ENCODE measurements at regions not wholly inside any gene's neighbourhood (a gene's known extent, or its start where the extent isn't known, plus 50 kb on each side); places are given as distances from the start of the nearest gene placed in this dataset.
"Not testable (repeated sequence)": the region's sequence is repeated elsewhere in the genome, so short reads cannot be mapped to it uniquely, and the experiment has no call there.

DNA sequence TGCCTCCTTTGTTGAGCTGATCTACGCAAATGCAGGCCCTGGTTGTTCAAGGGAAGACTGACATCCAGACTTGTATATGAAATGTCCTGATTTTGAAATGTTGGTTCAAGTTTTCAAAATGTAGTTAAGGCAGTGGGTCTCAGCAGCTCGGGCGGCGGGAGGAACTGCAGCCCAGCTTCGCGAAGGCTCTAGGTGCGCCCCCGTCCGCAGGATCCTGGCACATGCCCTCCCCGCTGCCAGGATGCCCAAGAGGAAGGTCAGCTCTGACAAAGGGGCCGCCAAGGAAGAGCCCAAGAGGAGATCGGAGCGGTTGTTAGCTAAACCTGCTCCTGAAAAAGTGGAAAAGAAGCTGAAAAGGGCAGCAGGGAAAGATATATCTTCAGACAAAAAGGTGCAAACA, 1310.1 kb downstream of the ADGRL3 start:
- no peak for FAIRE-seq
- TF ChIP-seq TAF1 (IDR thresholded peaks at IDR 0.05; ENCODE audit: low read depth, low read length) (no peak), SPI1 (IDR thresholded peaks at IDR 0.05; ENCODE audit: low read depth, low read length) (no peak)
- DNase-seq (ENCODE audit: insufficient read length, low spot score) = no peak

DNA sequence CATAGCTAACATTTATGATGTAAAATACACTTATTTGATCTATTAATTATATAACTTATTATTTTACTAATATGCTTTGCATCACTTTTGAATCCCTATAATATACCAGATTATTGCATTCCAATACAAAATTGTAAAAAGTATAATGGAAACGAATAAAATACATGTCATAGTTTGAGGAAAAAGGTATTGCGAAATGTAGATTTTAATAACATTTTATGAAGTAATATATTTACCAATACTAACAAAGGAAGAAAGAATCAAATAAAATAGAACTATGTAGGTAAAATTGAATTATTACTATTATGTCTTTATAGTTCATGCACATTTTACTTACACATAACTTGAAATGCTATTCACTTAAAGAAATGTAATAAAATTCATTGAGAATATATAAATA, 1300.2 kb downstream of the ADGRL3 start:
- FAIRE-seq = no peak
- TF ChIP-seq SPI1 (IDR thresholded peaks at IDR 0.05; ENCODE audit: low read depth, low read length) (no peak), POU2F2 (IDR thresholded peaks at IDR 0.05; ENCODE audit: low read depth, low read length) (no peak), POLR2AphosphoS5 (IDR thresholded peaks at IDR 0.05; ENCODE audit: low read depth, low read length) (no peak), POLR2A (IDR thresholded peaks at IDR 0.05; ENCODE audit: low read depth, low read length) (no peak), TAF1 (IDR thresholded peaks at IDR 0.05; ENCODE audit: low read depth, low read length) (no peak), PAX5 (IDR thresholded peaks at IDR 0.05; ENCODE audit: insufficient read depth, low read length, severe bottlenecking) (no peak)
- no peak for DNase-seq (ENCODE audit: insufficient read length, low spot score)

DNA sequence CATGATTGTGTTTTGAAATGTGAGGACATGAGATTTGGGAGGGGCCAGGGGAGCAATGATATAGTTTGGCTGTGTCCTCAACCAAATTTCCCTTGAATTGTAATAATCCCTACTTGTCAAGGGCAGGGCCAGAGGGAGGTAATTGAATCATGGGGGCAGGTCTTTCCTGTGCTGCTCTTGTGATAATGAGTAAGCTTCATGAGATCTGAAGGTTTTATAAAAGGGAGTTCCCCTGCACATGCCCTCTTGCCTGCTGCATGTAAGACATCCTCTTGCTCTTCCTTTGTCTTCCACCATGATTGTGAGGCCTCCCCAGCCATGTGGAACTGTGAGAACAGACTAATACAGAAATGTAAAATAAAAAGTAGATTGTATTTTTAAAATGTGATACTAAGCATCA, 1294.9 kb downstream of the ADGRL3 start:
- TF ChIP-seq SPI1 (IDR thresholded peaks at IDR 0.05; ENCODE audit: low read depth, low read length) (no peak), TAF1 (IDR thresholded peaks at IDR 0.05; ENCODE audit: low read depth, low read length) (no peak), POLR2AphosphoS5 (IDR thresholded peaks at IDR 0.05; ENCODE audit: low read depth, low read length) (no peak), POU2F2 (IDR thresholded peaks at IDR 0.05; ENCODE audit: low read depth, low read length) (no peak), POLR2A (IDR thresholded peaks at IDR 0.05; ENCODE audit: low read depth, low read length) (no peak), PAX5 (IDR thresholded peaks at IDR 0.05; ENCODE audit: insufficient read depth, low read length, severe bottlenecking) (no peak)
- FAIRE-seq (no peak), DNase-seq (ENCODE audit: insufficient read length, low spot score) (no peak)

DNA sequence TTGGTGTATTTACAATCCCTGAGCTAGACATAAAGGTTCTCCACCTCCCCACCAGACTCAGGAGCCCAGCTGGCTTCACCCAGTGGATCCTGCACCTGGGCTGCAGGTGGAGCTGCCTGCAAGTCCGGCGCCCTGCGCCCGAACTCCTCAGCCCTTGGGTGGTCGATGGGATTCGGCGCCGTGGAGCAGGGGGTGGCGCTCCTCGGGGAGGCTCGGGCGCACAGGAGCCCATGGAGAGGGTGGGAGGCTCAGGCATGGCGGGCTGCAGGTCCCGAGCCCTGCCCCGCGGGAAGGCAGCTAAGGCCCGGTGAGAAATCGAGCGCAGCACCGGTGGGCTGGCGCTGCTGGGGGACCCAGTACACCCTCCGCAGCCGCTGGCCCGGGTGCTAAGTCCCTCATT, 1291.6 kb downstream of the ADGRL3 start:
- DNase-seq (ENCODE audit: insufficient read length, low spot score); FAIRE-seq: not testable (repeated sequence)

DNA sequence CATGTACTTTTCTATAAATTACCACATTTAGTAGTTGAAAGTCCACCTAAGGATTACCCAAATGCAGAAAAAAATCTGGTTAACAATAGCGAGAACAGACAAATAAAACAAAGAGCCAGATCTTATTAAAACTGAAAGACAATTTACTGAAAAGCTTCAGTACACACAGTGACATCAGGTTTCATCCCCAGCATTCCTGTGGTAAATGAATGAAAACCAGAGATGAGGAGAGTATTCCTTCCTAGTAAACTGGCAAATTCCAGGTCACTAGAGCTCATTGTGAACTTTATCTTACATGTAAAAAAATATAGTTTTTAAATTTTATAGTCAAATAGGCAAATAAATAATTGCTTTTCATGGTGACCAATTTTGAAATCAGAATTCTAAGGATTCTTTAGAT, 1290.5 kb downstream of the ADGRL3 start:
- FAIRE-seq = no peak
- DNase-seq (ENCODE audit: insufficient read length, low spot score) = no peak
- TF ChIP-seq POLR2A (IDR thresholded peaks at IDR 0.05; ENCODE audit: low read depth, low read length) (no peak), TAF1 (IDR thresholded peaks at IDR 0.05; ENCODE audit: low read depth, low read length) (no peak), POU2F2 (IDR thresholded peaks at IDR 0.05; ENCODE audit: low read depth, low read length) (no peak), PAX5 (IDR thresholded peaks at IDR 0.05; ENCODE audit: insufficient read depth, low read length, severe bottlenecking) (no peak), SPI1 (IDR thresholded peaks at IDR 0.05; ENCODE audit: low read depth, low read length) (no peak), POLR2AphosphoS5 (IDR thresholded peaks at IDR 0.05; ENCODE audit: low read depth, low read length) (no peak)

DNA sequence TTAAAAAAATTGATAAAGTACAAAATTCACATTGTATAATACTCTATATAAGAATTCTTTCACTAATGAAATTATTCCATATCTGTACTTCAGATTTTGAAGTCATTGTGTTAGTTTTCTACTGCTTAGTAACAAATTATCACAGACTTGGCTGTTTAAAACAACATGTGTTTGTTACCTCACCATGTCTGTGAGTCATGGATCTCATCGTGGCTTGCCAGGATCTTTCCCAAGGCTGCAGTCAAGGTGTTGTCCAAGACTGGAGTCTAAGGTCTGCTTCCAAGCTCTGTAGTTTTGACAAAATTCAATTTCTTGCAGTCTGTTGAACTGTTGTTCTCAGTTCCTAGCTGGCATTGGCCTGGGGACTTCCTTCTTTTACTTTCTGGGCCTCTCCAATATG, 1286.9 kb downstream of the ADGRL3 start:
- DNase-seq (ENCODE audit: insufficient read length, low spot score) (no peak), FAIRE-seq (no peak)
- no peak; the same call in 1 of the 2 replicates for TF ChIP-seq SPI1 (IDR thresholded peaks at IDR 0.05; ENCODE audit: low read depth, low read length)

DNA sequence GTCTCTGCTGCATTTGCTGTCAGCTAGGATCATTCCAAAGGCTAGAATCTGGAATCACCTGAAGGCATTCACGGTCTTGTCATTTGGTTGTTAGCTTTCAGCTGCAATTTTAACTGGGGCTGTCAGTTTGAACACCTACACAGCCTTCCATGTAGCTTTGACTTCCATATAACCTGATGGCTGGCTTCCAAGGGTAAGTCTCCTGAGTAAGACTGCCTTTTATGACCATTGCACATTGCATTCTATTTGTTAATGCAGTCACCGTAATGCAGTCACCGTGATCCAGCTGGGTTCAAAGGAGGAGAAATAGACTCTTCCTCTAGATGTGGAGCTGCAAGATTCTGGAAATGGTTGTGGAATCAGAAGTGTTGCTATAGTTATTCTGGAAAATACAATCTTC, 1284.2 kb downstream of the ADGRL3 start:
- DNase-seq (ENCODE audit: insufficient read length, low spot score) (no peak), FAIRE-seq (no peak)
- TF ChIP-seq POLR2A (IDR thresholded peaks at IDR 0.05; ENCODE audit: low read depth, low read length) (no peak), SPI1 (IDR thresholded peaks at IDR 0.05; ENCODE audit: low read depth, low read length) (no peak), POU2F2 (IDR thresholded peaks at IDR 0.05; ENCODE audit: low read depth, low read length) (no peak), TAF1 (IDR thresholded peaks at IDR 0.05; ENCODE audit: low read depth, low read length) (no peak), PAX5 (IDR thresholded peaks at IDR 0.05; ENCODE audit: insufficient read depth, low read length, severe bottlenecking) (no peak), POLR2AphosphoS5 (IDR thresholded peaks at IDR 0.05; ENCODE audit: low read depth, low read length) (no peak)

DNA sequence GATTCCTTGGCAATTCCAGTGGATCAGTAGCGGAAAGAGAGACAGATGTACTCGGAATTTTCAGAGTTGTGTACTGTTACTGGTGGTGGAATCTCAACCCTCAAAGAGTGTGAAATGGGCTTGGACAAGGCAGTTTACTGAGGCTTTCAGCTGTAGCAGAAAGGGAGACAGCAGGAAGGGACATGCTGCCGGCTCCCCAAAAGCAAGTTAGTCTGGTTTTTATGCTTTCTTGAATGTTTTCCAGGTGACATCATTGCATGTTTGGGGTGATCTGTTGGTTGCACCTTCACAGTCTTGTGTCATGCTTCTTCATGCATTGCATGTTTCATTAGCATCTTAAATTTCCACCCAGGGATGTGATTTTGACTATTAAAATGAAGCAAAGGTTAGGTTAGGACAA, 1282.2 kb downstream of the ADGRL3 start:
- FAIRE-seq = no peak
- no peak for DNase-seq (ENCODE audit: insufficient read length, low spot score)
- TF ChIP-seq POU2F2 (IDR thresholded peaks at IDR 0.05; ENCODE audit: low read depth, low read length) = no peak
- TF ChIP-seq PAX5 (IDR thresholded peaks at IDR 0.05; ENCODE audit: insufficient read depth, low read length, severe bottlenecking) = no peak
- TF ChIP-seq POLR2AphosphoS5 (IDR thresholded peaks at IDR 0.05; ENCODE audit: low read depth, low read length) = no peak
- TF ChIP-seq POLR2A (IDR thresholded peaks at IDR 0.05; ENCODE audit: low read depth, low read length) = no peak
- no peak for TF ChIP-seq TAF1 (IDR thresholded peaks at IDR 0.05; ENCODE audit: low read depth, low read length)
- no peak for TF ChIP-seq SPI1 (IDR thresholded peaks at IDR 0.05; ENCODE audit: low read depth, low read length)

DNA sequence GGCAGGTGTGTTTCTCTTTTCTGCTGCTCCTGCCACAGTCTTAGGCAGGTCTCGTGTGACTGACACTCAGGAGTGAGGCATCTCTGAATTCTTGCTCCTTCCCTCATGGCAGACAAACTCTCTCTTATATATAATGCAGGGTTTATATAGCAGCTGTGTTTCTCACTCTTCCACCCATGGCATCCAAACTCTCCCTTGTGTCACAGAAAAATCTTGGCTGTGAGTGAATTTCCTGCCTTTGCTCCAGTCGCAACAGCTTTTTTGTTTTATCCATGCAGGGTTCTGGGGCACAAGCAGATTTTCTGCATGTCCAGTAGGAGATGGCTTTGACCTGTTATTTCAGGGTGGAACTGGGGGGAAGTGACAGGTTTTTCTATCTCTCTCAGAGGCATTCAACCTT, 1275.5 kb downstream of the ADGRL3 start:
- DNase-seq (ENCODE audit: insufficient read length, low spot score) (no peak), FAIRE-seq (no peak)
- TF ChIP-seq POLR2AphosphoS5 (IDR thresholded peaks at IDR 0.05; ENCODE audit: low read depth, low read length) (no peak), POLR2A (IDR thresholded peaks at IDR 0.05; ENCODE audit: low read depth, low read length) (no peak), PAX5 (IDR thresholded peaks at IDR 0.05; ENCODE audit: insufficient read depth, low read length, severe bottlenecking) (no peak), TAF1 (IDR thresholded peaks at IDR 0.05; ENCODE audit: low read depth, low read length) (no peak), SPI1 (IDR thresholded peaks at IDR 0.05; ENCODE audit: low read depth, low read length) (no peak), POU2F2 (IDR thresholded peaks at IDR 0.05; ENCODE audit: low read depth, low read length) (no peak)

DNA sequence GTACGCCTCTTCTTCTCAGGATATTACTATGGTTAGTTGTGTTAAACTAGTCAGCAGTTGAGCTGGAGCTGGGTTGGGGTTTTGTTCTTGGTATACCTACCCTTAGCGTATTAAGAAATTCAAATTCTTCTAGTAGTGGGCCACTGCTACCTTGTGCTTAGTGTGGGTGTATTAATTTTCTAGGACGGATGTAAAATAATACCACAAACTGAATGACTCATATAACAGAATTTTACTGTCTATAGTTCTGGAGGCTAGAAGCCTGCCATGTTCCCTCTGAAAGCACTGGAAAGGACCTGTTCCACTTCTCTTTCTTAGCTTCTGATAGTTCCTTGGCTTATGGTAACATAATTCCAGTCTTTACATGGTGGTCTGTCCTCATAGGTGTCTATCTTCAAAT, 1274.7 kb downstream of the ADGRL3 start:
- no peak for FAIRE-seq
- TF ChIP-seq POU2F2 (IDR thresholded peaks at IDR 0.05; ENCODE audit: low read depth, low read length) (no peak), SPI1 (IDR thresholded peaks at IDR 0.05; ENCODE audit: low read depth, low read length) (no peak), TAF1 (IDR thresholded peaks at IDR 0.05; ENCODE audit: low read depth, low read length) (no peak), PAX5 (IDR thresholded peaks at IDR 0.05; ENCODE audit: insufficient read depth, low read length, severe bottlenecking) (no peak), POLR2AphosphoS5 (IDR thresholded peaks at IDR 0.05; ENCODE audit: low read depth, low read length) (no peak), POLR2A (IDR thresholded peaks at IDR 0.05; ENCODE audit: low read depth, low read length) (no peak)
- DNase-seq (ENCODE audit: insufficient read length, low spot score) = no peak

DNA sequence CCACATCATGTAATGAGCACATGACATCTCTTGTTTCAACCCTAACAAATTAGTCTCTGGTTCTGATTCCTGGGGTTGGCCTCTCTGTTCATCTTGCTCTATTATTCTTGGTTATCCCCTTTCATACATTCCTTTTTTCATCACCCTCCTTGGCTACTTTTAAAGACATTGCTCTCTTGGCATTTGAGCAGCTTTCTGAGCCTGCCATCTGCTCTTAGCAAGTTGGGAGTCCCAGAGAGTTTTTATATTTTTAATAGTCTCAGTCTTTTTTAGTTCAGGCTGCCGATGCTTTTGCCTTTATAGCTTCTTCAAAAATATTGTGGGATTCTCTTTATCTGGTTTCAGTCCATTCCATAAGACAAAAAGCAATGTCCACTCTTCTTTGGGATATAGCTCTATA, 1270.9 kb downstream of the ADGRL3 start:
- no peak for TF ChIP-seq TAF1 (IDR thresholded peaks at IDR 0.05; ENCODE audit: low read depth, low read length)
- TF ChIP-seq PAX5 (IDR thresholded peaks at IDR 0.05; ENCODE audit: insufficient read depth, low read length, severe bottlenecking) = no peak
- TF ChIP-seq SPI1 (IDR thresholded peaks at IDR 0.05; ENCODE audit: low read depth, low read length) = no peak
- no peak for TF ChIP-seq POU2F2 (IDR thresholded peaks at IDR 0.05; ENCODE audit: low read depth, low read length)
- TF ChIP-seq POLR2AphosphoS5 (IDR thresholded peaks at IDR 0.05; ENCODE audit: low read depth, low read length) = no peak
- TF ChIP-seq POLR2A (IDR thresholded peaks at IDR 0.05; ENCODE audit: low read depth, low read length) = no peak
- FAIRE-seq (no peak), DNase-seq (ENCODE audit: insufficient read length, low spot score) (no peak)
